K562 (cell line): ENCODE measurements at regions not wholly inside any gene's neighbourhood (a gene's known extent, or its start where the extent isn't known, plus 50 kb on each side); places are given as distances from the start of the nearest gene placed in this dataset.

ENCODE experiments used
- CBX8 ChIP-seq: fragments of 200-600 bp; sonication (generic); IDR thresholded peaks from 2 replicates; pipeline ENCODE4 v1.6.1; 2012; ENCODE audit warnings: borderline replicate concordance, mixed run types, low read depth, mild to moderate bottlenecking, moderate library complexity, mixed read lengths, low read length, control low read depth, inconsistent platforms; ENCODE audit not compliant: poor library complexity, severe bottlenecking; ENCODE audit errors: extremely low read depth
- PPARD ChIP-seq: fragments of 250-450 bp; sonication (Bioruptor Pico); IDR thresholded peaks from 2 replicates; pipeline ENCODE4 v1.8.0; 2022; ENCODE audit warnings: inconsistent platforms, mild to moderate bottlenecking, moderate library complexity
- RBFOX2 ChIP-seq: fragments of 200-400 bp; formaldehyde crosslinking; IDR thresholded peaks from 2 replicates; pipeline ENCODE4 v1.6.1; 2017; ENCODE audit warnings: low read depth, mild to moderate bottlenecking, low read length, moderate library complexity
- SP2 ChIP-seq: IDR thresholded peaks from 2 replicates; pipeline ENCODE4 v1.6.1; 2011; ENCODE audit warnings: mild to moderate bottlenecking, low read depth, low read length, moderate library complexity; ENCODE audit not compliant: poor library complexity, severe bottlenecking; ENCODE audit errors: extremely low read depth
- ZEB2 ChIP-seq: fragments of 450-650 bp; IDR thresholded peaks from 2 replicates; pipeline ENCODE4 v1.6.1; 2016
- TF ChIP-seq, protein P1 (sequence below): fragments of 200-600 bp; sonication (generic); IDR thresholded peaks from one replicate; pipeline ENCODE4 v1.6.1; 2012; ENCODE audit warnings: mild to moderate bottlenecking, low read depth, low read length, inconsistent platforms
- TF ChIP-seq, protein P2 (sequence below): IDR thresholded peaks from 2 replicates; pipeline ENCODE4 v1.6.1; 2016; ENCODE audit warnings: missing genetic modification characterization, missing compliant biosample characterization
- TF ChIP-seq, protein P3 (sequence below), 2 experiments: fragments of 450-650 bp in 1 of 2; sonication (generic) in 1 of 2; formaldehyde crosslinking in 1 of 2; IDR thresholded peaks in 1 of 2; conservative IDR thresholded peaks in 1 of 2; 2 replicates each; pipeline versions ENCODE4 v1.6.1 to v1.8.1; 2016 to 2023; ENCODE audit warnings: mild to moderate bottlenecking in 2 of 2, moderate library complexity in 2 of 2, inconsistent platforms in 1 of 2, missing genetic modification reagents in 1 of 2

DNA sequence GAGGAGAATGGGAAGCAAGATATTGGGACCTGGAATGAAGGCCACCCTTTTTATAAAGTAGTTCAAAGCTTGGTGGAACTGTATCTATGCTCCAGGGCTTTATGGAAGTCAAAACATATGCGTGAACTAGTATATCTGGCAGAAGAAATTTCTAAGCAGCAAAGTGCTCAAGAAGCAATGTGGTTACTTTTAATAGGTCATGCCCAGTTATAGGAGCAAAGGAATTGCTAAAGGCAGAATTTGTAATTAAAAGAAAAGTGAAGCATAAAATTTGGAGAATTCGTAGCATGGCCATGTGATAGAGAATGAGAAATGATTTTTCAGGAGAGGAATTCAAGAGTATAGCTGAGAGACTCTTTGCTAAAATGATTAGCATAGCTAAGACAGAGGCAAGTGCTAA is 1110.4 kb downstream of the XPNPEP1 start (continued):
- TF ChIP-seq, protein P1, sequence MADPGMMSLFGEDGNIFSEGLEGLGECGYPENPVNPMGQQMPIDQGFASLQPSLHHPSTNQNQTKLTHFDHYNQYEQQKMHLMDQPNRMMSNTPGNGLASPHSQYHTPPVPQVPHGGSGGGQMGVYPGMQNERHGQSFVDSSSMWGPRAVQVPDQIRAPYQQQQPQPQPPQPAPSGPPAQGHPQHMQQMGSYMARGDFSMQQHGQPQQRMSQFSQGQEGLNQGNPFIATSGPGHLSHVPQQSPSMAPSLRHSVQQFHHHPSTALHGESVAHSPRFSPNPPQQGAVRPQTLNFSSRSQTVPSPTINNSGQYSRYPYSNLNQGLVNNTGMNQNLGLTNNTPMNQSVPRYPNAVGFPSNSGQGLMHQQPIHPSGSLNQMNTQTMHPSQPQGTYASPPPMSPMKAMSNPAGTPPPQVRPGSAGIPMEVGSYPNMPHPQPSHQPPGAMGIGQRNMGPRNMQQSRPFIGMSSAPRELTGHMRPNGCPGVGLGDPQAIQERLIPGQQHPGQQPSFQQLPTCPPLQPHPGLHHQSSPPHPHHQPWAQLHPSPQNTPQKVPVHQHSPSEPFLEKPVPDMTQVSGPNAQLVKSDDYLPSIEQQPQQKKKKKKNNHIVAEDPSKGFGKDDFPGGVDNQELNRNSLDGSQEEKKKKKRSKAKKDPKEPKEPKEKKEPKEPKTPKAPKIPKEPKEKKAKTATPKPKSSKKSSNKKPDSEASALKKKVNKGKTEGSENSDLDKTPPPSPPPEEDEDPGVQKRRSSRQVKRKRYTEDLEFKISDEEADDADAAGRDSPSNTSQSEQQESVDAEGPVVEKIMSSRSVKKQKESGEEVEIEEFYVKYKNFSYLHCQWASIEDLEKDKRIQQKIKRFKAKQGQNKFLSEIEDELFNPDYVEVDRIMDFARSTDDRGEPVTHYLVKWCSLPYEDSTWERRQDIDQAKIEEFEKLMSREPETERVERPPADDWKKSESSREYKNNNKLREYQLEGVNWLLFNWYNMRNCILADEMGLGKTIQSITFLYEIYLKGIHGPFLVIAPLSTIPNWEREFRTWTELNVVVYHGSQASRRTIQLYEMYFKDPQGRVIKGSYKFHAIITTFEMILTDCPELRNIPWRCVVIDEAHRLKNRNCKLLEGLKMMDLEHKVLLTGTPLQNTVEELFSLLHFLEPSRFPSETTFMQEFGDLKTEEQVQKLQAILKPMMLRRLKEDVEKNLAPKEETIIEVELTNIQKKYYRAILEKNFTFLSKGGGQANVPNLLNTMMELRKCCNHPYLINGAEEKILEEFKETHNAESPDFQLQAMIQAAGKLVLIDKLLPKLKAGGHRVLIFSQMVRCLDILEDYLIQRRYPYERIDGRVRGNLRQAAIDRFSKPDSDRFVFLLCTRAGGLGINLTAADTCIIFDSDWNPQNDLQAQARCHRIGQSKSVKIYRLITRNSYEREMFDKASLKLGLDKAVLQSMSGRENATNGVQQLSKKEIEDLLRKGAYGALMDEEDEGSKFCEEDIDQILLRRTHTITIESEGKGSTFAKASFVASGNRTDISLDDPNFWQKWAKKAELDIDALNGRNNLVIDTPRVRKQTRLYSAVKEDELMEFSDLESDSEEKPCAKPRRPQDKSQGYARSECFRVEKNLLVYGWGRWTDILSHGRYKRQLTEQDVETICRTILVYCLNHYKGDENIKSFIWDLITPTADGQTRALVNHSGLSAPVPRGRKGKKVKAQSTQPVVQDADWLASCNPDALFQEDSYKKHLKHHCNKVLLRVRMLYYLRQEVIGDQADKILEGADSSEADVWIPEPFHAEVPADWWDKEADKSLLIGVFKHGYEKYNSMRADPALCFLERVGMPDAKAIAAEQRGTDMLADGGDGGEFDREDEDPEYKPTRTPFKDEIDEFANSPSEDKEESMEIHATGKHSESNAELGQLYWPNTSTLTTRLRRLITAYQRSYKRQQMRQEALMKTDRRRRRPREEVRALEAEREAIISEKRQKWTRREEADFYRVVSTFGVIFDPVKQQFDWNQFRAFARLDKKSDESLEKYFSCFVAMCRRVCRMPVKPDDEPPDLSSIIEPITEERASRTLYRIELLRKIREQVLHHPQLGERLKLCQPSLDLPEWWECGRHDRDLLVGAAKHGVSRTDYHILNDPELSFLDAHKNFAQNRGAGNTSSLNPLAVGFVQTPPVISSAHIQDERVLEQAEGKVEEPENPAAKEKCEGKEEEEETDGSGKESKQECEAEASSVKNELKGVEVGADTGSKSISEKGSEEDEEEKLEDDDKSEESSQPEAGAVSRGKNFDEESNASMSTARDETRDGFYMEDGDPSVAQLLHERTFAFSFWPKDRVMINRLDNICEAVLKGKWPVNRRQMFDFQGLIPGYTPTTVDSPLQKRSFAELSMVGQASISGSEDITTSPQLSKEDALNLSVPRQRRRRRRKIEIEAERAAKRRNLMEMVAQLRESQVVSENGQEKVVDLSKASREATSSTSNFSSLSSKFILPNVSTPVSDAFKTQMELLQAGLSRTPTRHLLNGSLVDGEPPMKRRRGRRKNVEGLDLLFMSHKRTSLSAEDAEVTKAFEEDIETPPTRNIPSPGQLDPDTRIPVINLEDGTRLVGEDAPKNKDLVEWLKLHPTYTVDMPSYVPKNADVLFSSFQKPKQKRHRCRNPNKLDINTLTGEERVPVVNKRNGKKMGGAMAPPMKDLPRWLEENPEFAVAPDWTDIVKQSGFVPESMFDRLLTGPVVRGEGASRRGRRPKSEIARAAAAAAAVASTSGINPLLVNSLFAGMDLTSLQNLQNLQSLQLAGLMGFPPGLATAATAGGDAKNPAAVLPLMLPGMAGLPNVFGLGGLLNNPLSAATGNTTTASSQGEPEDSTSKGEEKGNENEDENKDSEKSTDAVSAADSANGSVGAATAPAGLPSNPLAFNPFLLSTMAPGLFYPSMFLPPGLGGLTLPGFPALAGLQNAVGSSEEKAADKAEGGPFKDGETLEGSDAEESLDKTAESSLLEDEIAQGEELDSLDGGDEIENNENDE = no peak
- TF ChIP-seq RBFOX2 (no peak), PPARD (no peak), CBX8 (no peak), ZEB2 (no peak), SP2 (no peak)
- TF ChIP-seq, protein P2, sequence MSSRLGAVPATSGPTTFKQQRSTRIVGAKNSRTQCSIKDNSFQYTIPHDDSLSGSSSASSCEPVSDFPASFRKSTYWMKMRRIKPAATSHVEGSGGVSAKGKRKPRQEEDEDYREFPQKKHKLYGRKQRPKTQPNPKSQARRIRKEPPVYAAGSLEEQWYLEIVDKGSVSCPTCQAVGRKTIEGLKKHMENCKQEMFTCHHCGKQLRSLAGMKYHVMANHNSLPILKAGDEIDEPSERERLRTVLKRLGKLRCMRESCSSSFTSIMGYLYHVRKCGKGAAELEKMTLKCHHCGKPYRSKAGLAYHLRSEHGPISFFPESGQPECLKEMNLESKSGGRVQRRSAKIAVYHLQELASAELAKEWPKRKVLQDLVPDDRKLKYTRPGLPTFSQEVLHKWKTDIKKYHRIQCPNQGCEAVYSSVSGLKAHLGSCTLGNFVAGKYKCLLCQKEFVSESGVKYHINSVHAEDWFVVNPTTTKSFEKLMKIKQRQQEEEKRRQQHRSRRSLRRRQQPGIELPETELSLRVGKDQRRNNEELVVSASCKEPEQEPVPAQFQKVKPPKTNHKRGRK (tag) = no peak
- TF ChIP-seq, protein P3, sequence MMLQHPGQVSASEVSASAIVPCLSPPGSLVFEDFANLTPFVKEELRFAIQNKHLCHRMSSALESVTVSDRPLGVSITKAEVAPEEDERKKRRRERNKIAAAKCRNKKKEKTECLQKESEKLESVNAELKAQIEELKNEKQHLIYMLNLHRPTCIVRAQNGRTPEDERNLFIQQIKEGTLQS (IDR thresholded peaks at IDR 0.05) = no peak
- TF ChIP-seq, protein P3 (CRISPR knock-in tag; conservative IDR thresholded peaks at IDR 0.05) = no peak
